DND-41 (cell line): ENCODE measurements at regions not wholly inside any gene's neighbourhood (a gene's known extent, or its start where the extent isn't known, plus 50 kb on each side); places are given as distances from the start of the nearest gene placed in this dataset.

ENCODE experiments used
- ATAC-seq: fragments of 200-7000 bp; cut with Tn5 transposase; 3 replicates; pipeline ENCODE4 v1.9.1; 2021; ENCODE audit warnings: low read depth; ENCODE audit not compliant: insufficient read depth
- DNase-seq: peaks from one replicate; pipeline ENCODE4 v3.0.0-alpha.2; 2020
- H2AFZ ChIP-seq: 2 replicates; pipeline ENCODE4 v1.6.0; 2012; ENCODE audit warnings: low read depth, low read length
- H3K27ac ChIP-seq: 2 replicates; pipeline ENCODE4 v1.5.1; 2012; ENCODE audit warnings: low read length, inconsistent platforms
- H3K27me3 ChIP-seq: fragments of 200-600 bp; sonication (generic); 2 replicates; pipeline ENCODE4 v1.6.0; 2012; ENCODE audit warnings: low read length, mild to moderate bottlenecking, inconsistent platforms; ENCODE audit not compliant: insufficient read depth, poor library complexity
- H3K36me3 ChIP-seq: 2 replicates; pipeline ENCODE4 v1.5.1; 2012; ENCODE audit warnings: low read length, inconsistent platforms; ENCODE audit not compliant: insufficient read depth
- H3K4me1 ChIP-seq: 2 replicates; pipeline ENCODE4 v1.5.1; 2012; ENCODE audit warnings: mild to moderate bottlenecking, low read length; ENCODE audit not compliant: insufficient read depth
- H3K4me2 ChIP-seq: 2 replicates; pipeline ENCODE4 v1.6.0; 2012; ENCODE audit warnings: mild to moderate bottlenecking, moderate library complexity, low read length, inconsistent platforms; ENCODE audit not compliant: insufficient read depth
- H3K4me3 ChIP-seq, 2 experiments: fragments of 200-600 bp in 1 of 2; shearing (Covaris generic) in 1 of 2; 2 replicates each; pipeline ENCODE4 v1.5.1; 2012 to 2016; ENCODE audit warnings: inconsistent platforms in 2 of 2, low read length in 2 of 2, mild to moderate bottlenecking in 2 of 2, low read depth in 1 of 2, moderate library complexity in 1 of 2
- H3K79me2 ChIP-seq: 2 replicates; pipeline ENCODE4 v1.6.0; 2012; ENCODE audit warnings: low read length, inconsistent platforms; ENCODE audit not compliant: insufficient read depth
- H3K9ac ChIP-seq: 2 replicates; pipeline ENCODE4 v1.6.0; 2012; ENCODE audit warnings: low read depth, mild to moderate bottlenecking, inconsistent platforms, low read length, moderate library complexity
- H3K9me3 ChIP-seq: 2 replicates; pipeline ENCODE4 v1.5.1; 2012; ENCODE audit warnings: low read length, moderate library complexity, mild to moderate bottlenecking, inconsistent platforms; ENCODE audit not compliant: insufficient read depth, severe bottlenecking
- H4K20me1 ChIP-seq: 2 replicates; pipeline ENCODE4 v1.6.0; 2012; ENCODE audit warnings: low read length; ENCODE audit not compliant: insufficient read depth
- EZH2 ChIP-seq: IDR thresholded peaks from 3 replicates; pipeline ENCODE4 v1.6.1; 2012; ENCODE audit warnings: borderline replicate concordance, low read depth, mild to moderate bottlenecking, moderate library complexity, low read length, inconsistent platforms; ENCODE audit not compliant: severe bottlenecking
- TF ChIP-seq, protein P1 (sequence below): IDR thresholded peaks from 2 replicates; pipeline ENCODE4 v1.5.1; 2012; ENCODE audit warnings: borderline replicate concordance, low read length, moderate library complexity, mild to moderate bottlenecking; ENCODE audit not compliant: poor library complexity, severe bottlenecking; ENCODE audit errors: extremely low read depth

- Histone ChIP-seq H3K4me3 (no peak overlapping the region), H3K9ac (no peak overlapping the region), H4K20me1 (no peaks in the 10 kb centered on the region), H3K27ac (no peak overlapping the region), H3K4me1 (no peaks in the 10 kb centered on the region), H3K4me2 (no peak overlapping the region), H3K27me3 (no peaks in the 10 kb centered on the region), H3K9me3 (no peaks in the 10 kb centered on the region), H2AFZ (no peak overlapping the region), H3K79me2 (no peaks in the 10 kb centered on the region), H3K36me3 (no peaks in the 10 kb centered on the region)
- DNase-seq = no peak
- ATAC-seq = no peak
- TF ChIP-seq, protein P1, sequence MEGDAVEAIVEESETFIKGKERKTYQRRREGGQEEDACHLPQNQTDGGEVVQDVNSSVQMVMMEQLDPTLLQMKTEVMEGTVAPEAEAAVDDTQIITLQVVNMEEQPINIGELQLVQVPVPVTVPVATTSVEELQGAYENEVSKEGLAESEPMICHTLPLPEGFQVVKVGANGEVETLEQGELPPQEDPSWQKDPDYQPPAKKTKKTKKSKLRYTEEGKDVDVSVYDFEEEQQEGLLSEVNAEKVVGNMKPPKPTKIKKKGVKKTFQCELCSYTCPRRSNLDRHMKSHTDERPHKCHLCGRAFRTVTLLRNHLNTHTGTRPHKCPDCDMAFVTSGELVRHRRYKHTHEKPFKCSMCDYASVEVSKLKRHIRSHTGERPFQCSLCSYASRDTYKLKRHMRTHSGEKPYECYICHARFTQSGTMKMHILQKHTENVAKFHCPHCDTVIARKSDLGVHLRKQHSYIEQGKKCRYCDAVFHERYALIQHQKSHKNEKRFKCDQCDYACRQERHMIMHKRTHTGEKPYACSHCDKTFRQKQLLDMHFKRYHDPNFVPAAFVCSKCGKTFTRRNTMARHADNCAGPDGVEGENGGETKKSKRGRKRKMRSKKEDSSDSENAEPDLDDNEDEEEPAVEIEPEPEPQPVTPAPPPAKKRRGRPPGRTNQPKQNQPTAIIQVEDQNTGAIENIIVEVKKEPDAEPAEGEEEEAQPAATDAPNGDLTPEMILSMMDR = no peak
- no peak for TF ChIP-seq EZH2
Measured at GRCh38 chr2:126059379-126059778, 596.6 kb upstream of the GYPC start.

GRCh38 chr2:126085011-126085795, 570.8 kb upstream of the GYPC start:
- Histone ChIP-seq H3K27me3 (no peaks in the 10 kb centered on the region), H3K79me2 (no peaks in the 10 kb centered on the region), H3K4me1 (no peaks in the 10 kb centered on the region)

GRCh38 chr2:126100962-126101361, 555.0 kb upstream of the GYPC start:
- Histone ChIP-seq H3K36me3 (no peaks in the 10 kb centered on the region), H2AFZ (no peak overlapping the region), H3K9ac (no peak overlapping the region), H3K79me2 (no peaks in the 10 kb centered on the region), H3K9me3 (no peaks in the 10 kb centered on the region), H3K27ac (no peak overlapping the region), H3K4me3 (no peak overlapping the region), H3K4me2 (no peak overlapping the region), H3K4me1 (no peaks in the 10 kb centered on the region), H3K27me3 (no peaks in the 10 kb centered on the region), H4K20me1 (no peaks in the 10 kb centered on the region)
- no peak for ATAC-seq
- DNase-seq = no peak
- TF ChIP-seq EZH2 = no peak
- TF ChIP-seq, protein P1 = no peak

More at GRCh38 chr2:126085011-126085795, 570.8 kb upstream of the GYPC start:
- Histone ChIP-seq H2AFZ (no peak overlapping the region), H3K4me3 (no peak overlapping the region), H3K9me3 (no peaks in the 10 kb centered on the region), H4K20me1 (no peaks in the 10 kb centered on the region), H3K9ac (no peak overlapping the region), H3K4me2 (no peak overlapping the region), H3K36me3 (no peaks in the 10 kb centered on the region), H3K27ac (no peak overlapping the region)
- TF ChIP-seq EZH2 = no peak
- TF ChIP-seq, protein P1 = no peak
- no peak for DNase-seq
- ATAC-seq = no peak
